MCF 10A (cell line): ENCODE measurements at regions not wholly inside any gene's neighbourhood (a gene's known extent, or its start where the extent isn't known, plus 50 kb on each side); places are given as distances from the start of the nearest gene placed in this dataset.
"Not testable (repeated sequence)": the region's sequence is repeated elsewhere in the genome, so short reads cannot be mapped to it uniquely, and the experiment has no call there.

ENCODE experiments used
- BruUV-seq: library from RNA; stranded (reverse); fragments of 400-500 nt; replicated peaks from 2 replicates; lab custom pipeline; 2021; lab: Mats Ljungman, UMichigan
- CTCF ChIA-PET: fragments of 300-600 bp; sonication (Branson Sonifier 250); formaldehyde crosslinking; extraction: SDS; loops from one replicate; lab custom pipeline; 2021; ENCODE audit warnings: antibody characterized with exemption, inconsistent platforms; lab: Yijun Ruan, JAX
- POLR2A ChIA-PET: fragments of 300-600, 350-650 bp; sonication (Branson Sonifier 250); formaldehyde crosslinking; extraction: SDS; loops from one replicate; lab custom pipeline; 2020; ENCODE audit warnings: antibody characterized with exemption, inconsistent platforms; lab: Yijun Ruan, JAX
- DNase-seq: peaks from one replicate; pipeline ENCODE4 v3.0.0-alpha.2; 2018; ENCODE audit not compliant: unreplicated experiment
- H3K27ac Mint-ChIP-seq: one replicate; pipeline ENCODE4 v1.8.0; 2022; ENCODE audit warnings: mild to moderate bottlenecking, low read depth, mixed read lengths; ENCODE audit not compliant: unreplicated experiment
- H3K27me3 Mint-ChIP-seq: one replicate; pipeline ENCODE4 v1.8.0; 2022; ENCODE audit warnings: mixed read lengths; ENCODE audit not compliant: insufficient read depth, unreplicated experiment
- H3K36me3 Mint-ChIP-seq: one replicate; pipeline ENCODE4 v1.8.0; 2022; ENCODE audit warnings: mild to moderate bottlenecking, moderate library complexity, mixed read lengths; ENCODE audit not compliant: insufficient read depth, unreplicated experiment
- H3K4me1 Mint-ChIP-seq: one replicate; pipeline ENCODE4 v1.8.0; 2022; ENCODE audit warnings: mixed read lengths; ENCODE audit not compliant: insufficient read depth, unreplicated experiment
- H3K4me3 Mint-ChIP-seq: one replicate; pipeline ENCODE4 v1.8.0; 2022; ENCODE audit warnings: mild to moderate bottlenecking, moderate library complexity, mixed read lengths; ENCODE audit not compliant: unreplicated experiment
- H3K9me3 Mint-ChIP-seq: one replicate; pipeline ENCODE4 v1.8.0; 2022; ENCODE audit warnings: mixed read lengths; ENCODE audit not compliant: unreplicated experiment
- CTCF ChIP-seq: fragments of 200-600 bp; IDR thresholded peaks from one replicate; pipeline ENCODE4 v1.8.0; 2022; ENCODE audit warnings: antibody characterized with exemption, mild to moderate bottlenecking; ENCODE audit not compliant: unreplicated experiment
- intact Hi-C: fragments of 100-400 bp; cut with micrococcal nuclease; formaldehyde crosslinking; loops from 2 replicates; pipeline ENCODE4 v1.14.1; 2022

GRCh38 chr22:48485149-48486133 is 1342.2 kb downstream of the BRD1 start:
- Mint-ChIP-seq H3K36me3 (peaks cover 6% of the 10 kb centered on the region), H3K9me3 (peaks cover 20% of the 10 kb centered on the region), H3K4me1 (no peaks in the 10 kb centered on the region), H3K4me3 (no peak overlapping the region), H3K27me3 (no peaks in the 10 kb centered on the region), H3K27ac (no peak overlapping the region)
- ChIA-PET POLR2A (no interaction called here), CTCF (no interaction called here)
- intact Hi-C loops = no loop called here
- BruUV-seq = no TSS peak
- DNase-seq = no peak
- no peak for TF ChIP-seq CTCF

- no peak for DNase-seq
- ChIA-PET CTCF (no interaction called here), POLR2A (no interaction called here)
- H3K4me3 Mint-ChIP-seq = no peak overlapping the region
- no peak for TF ChIP-seq CTCF
- H3K36me3 Mint-ChIP-seq = peaks cover 6% of the 10 kb centered on the region
- no TSS peak for BruUV-seq
- H3K27ac Mint-ChIP-seq = no peak overlapping the region
- H3K9me3 Mint-ChIP-seq = peaks cover 20% of the 10 kb centered on the region
- intact Hi-C loops = no loop called here
- H3K27me3 Mint-ChIP-seq = no peaks in the 10 kb centered on the region
- H3K4me1 Mint-ChIP-seq = no peaks in the 10 kb centered on the region
These were observed 1343.7 kb downstream of the BRD1 start for GRCh38 chr22:48483764-48484528.

- ChIA-PET POLR2A (no interaction called here), CTCF (no interaction called here)
- no peak for DNase-seq
- intact Hi-C loops = no loop called here
- Mint-ChIP-seq H3K9me3 (peaks cover 15% of the 10 kb centered on the region), H3K27me3 (no peaks in the 10 kb centered on the region), H3K36me3 (no peaks in the 10 kb centered on the region), H3K4me3 (no peak overlapping the region), H3K4me1 (no peaks in the 10 kb centered on the region), H3K27ac (no peak overlapping the region)
- no TSS peak for BruUV-seq
- TF ChIP-seq CTCF = no peak
These were observed 1344.9 kb downstream of the BRD1 start for GRCh38 chr22:48482771-48483170.

- DNase-seq, BruUV-seq, intact Hi-C loops, H3K27me3 Mint-ChIP-seq, H3K4me3 Mint-ChIP-seq, H3K27ac Mint-ChIP-seq, POLR2A ChIA-PET, H3K4me1 Mint-ChIP-seq, CTCF ChIA-PET, H3K36me3 Mint-ChIP-seq: not testable (repeated sequence)
- H3K9me3 Mint-ChIP-seq = peaks cover 11% of the 10 kb centered on the region
These were observed 1345.5 kb downstream of the BRD1 start for GRCh38 chr22:48482198-48482597.
